ENCODE measurements at regions not wholly inside any gene's neighbourhood (a gene's known extent, or its start where the extent isn't known, plus 50 kb on each side); places are given as distances from the start of the nearest gene placed in this dataset.

DNA sequence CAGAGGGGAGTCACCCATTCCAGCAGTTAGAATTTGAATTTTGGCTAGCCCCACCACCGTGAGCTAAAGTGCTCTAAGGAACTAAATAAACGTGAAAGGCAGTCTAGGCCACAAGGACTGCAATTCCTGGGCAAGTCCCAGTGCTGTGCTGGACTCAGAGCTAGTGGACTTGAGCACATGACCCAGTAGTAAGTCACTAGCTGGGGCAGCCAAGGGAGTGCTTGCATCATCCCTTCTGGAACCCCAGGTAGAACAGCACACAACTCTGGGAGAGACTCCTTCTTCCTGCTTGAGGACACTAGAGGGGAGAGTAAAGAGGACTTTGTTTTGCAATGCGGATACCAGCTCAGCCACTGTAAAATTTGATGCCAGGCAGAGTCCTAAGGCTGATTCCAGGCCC lies 672.2 kb downstream of the CPS1 start:
- Mint-ChIP-seq H3K27me3 (ENCODE audit: low read depth in 3 of 3) (peaks cover 0 to 3% (median 0%) of the 10 kb centered on the region in 3 donors), H3K4me1 (no peaks in the 10 kb centered on the region), H3K36me3 (no peaks in the 10 kb centered on the region), H3K4me3 (no peak overlapping the region), H3K9me3 (peaks cover 10 to 22% (median 18%) of the 10 kb centered on the region in 6 donors), H3K27ac (no peak overlapping the region)
- DNase-seq, result no peak

DNA sequence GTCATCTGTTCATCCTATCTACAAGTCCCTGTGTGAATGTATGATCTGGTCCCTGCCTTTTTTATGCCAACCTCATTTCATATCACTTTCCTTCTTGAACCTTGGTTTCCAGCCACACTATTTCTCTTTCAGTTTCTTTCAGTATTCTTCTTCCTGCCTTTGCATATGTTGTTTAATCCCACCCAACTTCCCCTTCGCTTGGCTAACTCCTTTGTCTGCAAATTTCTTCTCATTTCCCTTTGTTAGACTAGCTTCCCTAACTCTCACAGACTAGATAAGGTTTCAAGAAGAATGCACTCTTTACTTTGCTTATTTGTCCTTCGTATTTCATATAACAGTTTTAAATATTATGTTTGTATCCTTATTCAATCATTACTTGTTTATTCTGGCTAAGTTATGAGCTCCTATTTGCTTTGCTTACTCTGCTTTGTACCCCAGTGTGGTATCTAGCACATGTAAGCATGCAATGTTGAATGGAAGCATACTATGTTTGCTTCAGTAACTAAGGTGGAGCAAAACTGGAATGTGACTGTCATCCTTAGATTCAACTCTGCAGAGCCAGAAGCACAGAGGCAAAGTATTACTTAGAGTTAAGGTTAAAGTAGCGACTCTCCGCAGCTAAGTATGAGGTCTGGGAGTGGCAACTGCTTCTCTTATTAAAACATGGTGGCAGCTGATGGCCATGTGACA lies 681.3 kb downstream of the CPS1 start:
- Mint-ChIP-seq H3K9me3 (peaks cover 4 to 34% (median 12%) of the 10 kb centered on the region in 6 donors), H3K4me3 (no peak overlapping the region), H3K4me1 (no peaks in the 10 kb centered on the region), H3K27ac (no peak overlapping the region), H3K36me3 (no peaks in the 10 kb centered on the region), H3K27me3 (ENCODE audit: low read depth in 3 of 3) (no peaks in the 10 kb centered on the region)
- no peak for DNase-seq

GRCh38 chr2:211241891-211242290 lies 685.5 kb downstream of the CPS1 start:
- Mint-ChIP-seq H3K9me3 (peaks cover 3 to 43% (median 13%) of the 10 kb centered on the region in 6 donors), H3K4me3 (no peak overlapping the region), H3K36me3 (no peaks in the 10 kb centered on the region), H3K4me1 (no peaks in the 10 kb centered on the region), H3K27ac (no peak overlapping the region), H3K27me3 (ENCODE audit: low read depth in 3 of 3) (no peaks in the 10 kb centered on the region)
- no peak for DNase-seq

DNA sequence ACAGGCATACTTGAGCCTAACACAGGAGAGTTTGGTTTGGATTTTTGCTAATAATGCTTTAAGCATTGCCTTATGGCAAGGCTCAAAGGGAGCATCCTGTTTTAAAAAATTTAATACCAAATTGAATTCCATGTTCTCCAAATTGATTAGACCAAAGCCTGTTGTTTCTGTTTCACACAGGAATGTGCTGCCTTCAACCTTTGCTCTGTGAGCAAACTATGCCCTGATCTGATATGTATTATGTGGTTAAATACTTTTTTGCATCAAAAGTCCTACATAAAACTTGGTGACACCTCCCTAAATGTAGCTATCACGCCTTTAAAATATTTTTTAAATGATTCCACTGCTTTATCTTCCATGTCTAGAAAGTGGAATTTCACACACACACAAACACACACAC lies 691.4 kb downstream of the CPS1 start:
- Mint-ChIP-seq H3K4me3 (no peak overlapping the region), H3K9me3 (peaks cover 2 to 24% (median 10%) of the 10 kb centered on the region in 6 donors), H3K36me3 (no peaks in the 10 kb centered on the region)

GRCh38 chr2:211248841-211249240 lies 692.4 kb downstream of the CPS1 start:
- Mint-ChIP-seq H3K27me3 (ENCODE audit: low read depth in 3 of 3) (no peaks in the 10 kb centered on the region), H3K9me3 (peaks cover 2 to 20% (median 8%) of the 10 kb centered on the region in 6 donors), H3K27ac (no peak overlapping the region), H3K36me3 (no peaks in the 10 kb centered on the region), H3K4me3 (no peak overlapping the region), H3K4me1 (no peaks in the 10 kb centered on the region)
- no peak for DNase-seq

More for the DNA sequence above, 691.4 kb downstream of the CPS1 start:
- DNase-seq, result no peak
- H3K27ac Mint-ChIP-seq, result no peak overlapping the region
- H3K4me1 Mint-ChIP-seq, result no peaks in the 10 kb centered on the region
- no peaks in the 10 kb centered on the region for H3K27me3 Mint-ChIP-seq (ENCODE audit: low read depth in 3 of 3)

- H3K36me3 Mint-ChIP-seq, result no peaks in the 10 kb centered on the region
- H3K4me1 Mint-ChIP-seq, result no peaks in the 10 kb centered on the region
- DNase-seq, result no peak
- H3K27me3 Mint-ChIP-seq (ENCODE audit: low read depth in 3 of 3), result peaks cover 0 to 1% (median 0%) of the 10 kb centered on the region in 3 donors
- H3K27ac Mint-ChIP-seq, result no peak overlapping the region
- peaks cover under 1 to 11% (median 5%) of the 10 kb centered on the region in 6 donors for H3K9me3 Mint-ChIP-seq
- H3K4me3 Mint-ChIP-seq, result no peak overlapping the region
Observed at GRCh38 chr2:211251016-211251415, 694.6 kb downstream of the CPS1 start.

GRCh38 chr2:211258646-211259335 lies 702.4 kb downstream of the CPS1 start:
- Mint-ChIP-seq H3K4me3 (no peak overlapping the region), H3K27me3 (ENCODE audit: low read depth in 3 of 3) (peaks cover 0 to 1% (median 0%) of the 10 kb centered on the region in 3 donors), H3K27ac (no peak overlapping the region), H3K9me3 (peaks cover 3 to 36% (median 13%) of the 10 kb centered on the region in 6 donors), H3K4me1 (no peaks in the 10 kb centered on the region), H3K36me3 (no peaks in the 10 kb centered on the region)
- DNase-seq, result no peak

DNA sequence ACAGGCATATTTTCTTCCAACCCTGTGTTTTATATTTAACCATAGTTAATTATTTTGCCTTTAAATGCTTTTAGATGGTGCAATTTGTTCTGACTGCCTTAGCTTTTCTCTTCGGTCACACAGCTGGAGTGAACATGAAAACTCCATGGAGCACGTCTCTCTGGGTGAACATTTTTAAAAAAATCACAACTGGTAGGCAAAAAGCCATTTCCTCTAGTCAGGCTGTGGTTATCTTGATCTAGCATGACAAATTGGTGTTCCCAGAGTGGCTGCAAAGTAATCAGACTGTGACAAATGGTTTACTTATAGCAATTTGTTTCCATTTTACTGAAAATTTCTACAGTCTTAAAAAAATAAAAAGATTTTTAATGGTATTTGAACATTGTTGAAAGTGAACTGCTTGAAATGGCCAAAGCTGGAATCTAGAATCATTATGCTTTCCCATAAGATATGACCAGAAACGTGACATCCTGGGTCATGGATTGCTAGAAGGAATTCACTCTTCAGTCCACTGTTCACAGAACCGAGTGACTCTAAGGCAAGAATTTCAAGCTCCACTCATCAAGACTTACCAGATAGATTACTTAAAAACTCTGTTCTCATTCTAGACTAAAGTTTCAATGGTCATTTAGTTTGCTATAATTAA lies 703.6 kb downstream of the CPS1 start:
- Mint-ChIP-seq H3K27ac (no peak overlapping the region), H3K4me1 (no peaks in the 10 kb centered on the region), H3K27me3 (ENCODE audit: low read depth in 3 of 3) (no peaks in the 10 kb centered on the region), H3K4me3 (no peak overlapping the region), H3K9me3 (peaks cover 3 to 36% (median 13%) of the 10 kb centered on the region in 6 donors), H3K36me3 (no peaks in the 10 kb centered on the region)
- DNase-seq, result no peak

GRCh38 chr2:211270257-211270656 lies 713.9 kb downstream of the CPS1 start:
- Mint-ChIP-seq H3K4me3 (no peak overlapping the region), H3K4me1 (no peaks in the 10 kb centered on the region), H3K9me3 (peaks cover 5 to 35% (median 9%) of the 10 kb centered on the region in 6 donors), H3K27ac (no peak overlapping the region), H3K36me3 (no peaks in the 10 kb centered on the region), H3K27me3 (ENCODE audit: low read depth in 3 of 3) (no peaks in the 10 kb centered on the region)
- no peak for DNase-seq

GRCh38 chr2:211281430-211282073 lies 725.2 kb downstream of the CPS1 start:
- DNase-seq, result no peak
- Mint-ChIP-seq H3K9me3 (peaks cover 2 to 33% (median 15%) of the 10 kb centered on the region in 6 donors), H3K27me3 (ENCODE audit: low read depth in 3 of 3) (no peaks in the 10 kb centered on the region), H3K27ac (no peak overlapping the region), H3K36me3 (no peaks in the 10 kb centered on the region), H3K4me1 (no peaks in the 10 kb centered on the region), H3K4me3 (no peak overlapping the region)

- H3K36me3 Mint-ChIP-seq, result no peaks in the 10 kb centered on the region
- H3K4me1 Mint-ChIP-seq, result no peaks in the 10 kb centered on the region
- peaks cover 3 to 32% (median 10%) of the 10 kb centered on the region in 6 donors for H3K9me3 Mint-ChIP-seq
- no peak overlapping the region for H3K27ac Mint-ChIP-seq
- no peaks in the 10 kb centered on the region for H3K27me3 Mint-ChIP-seq (ENCODE audit: low read depth in 3 of 3)
- no peak for DNase-seq
- H3K4me3 Mint-ChIP-seq, result no peak overlapping the region
Observed at GRCh38 chr2:211302676-211303075, 746.3 kb downstream of the CPS1 start.

GRCh38 chr2:211306929-211307328 lies 750.5 kb downstream of the CPS1 start:
- DNase-seq, result no peak
- Mint-ChIP-seq H3K9me3 (peaks cover 2 to 23% (median 8%) of the 10 kb centered on the region in 6 donors), H3K36me3 (no peaks in the 10 kb centered on the region), H3K4me1 (no peaks in the 10 kb centered on the region), H3K4me3 (no peak overlapping the region), H3K27ac (no peak overlapping the region), H3K27me3 (ENCODE audit: low read depth in 3 of 3) (peaks cover 0 to 1% (median 0%) of the 10 kb centered on the region in 3 donors)

Measured in immature natural killer cell (primary cell).